ENCODE measurements at regions not wholly inside any gene's neighbourhood (a gene's known extent, or its start where the extent isn't known, plus 50 kb on each side); places are given as distances from the start of the nearest gene placed in this dataset.

DNA sequence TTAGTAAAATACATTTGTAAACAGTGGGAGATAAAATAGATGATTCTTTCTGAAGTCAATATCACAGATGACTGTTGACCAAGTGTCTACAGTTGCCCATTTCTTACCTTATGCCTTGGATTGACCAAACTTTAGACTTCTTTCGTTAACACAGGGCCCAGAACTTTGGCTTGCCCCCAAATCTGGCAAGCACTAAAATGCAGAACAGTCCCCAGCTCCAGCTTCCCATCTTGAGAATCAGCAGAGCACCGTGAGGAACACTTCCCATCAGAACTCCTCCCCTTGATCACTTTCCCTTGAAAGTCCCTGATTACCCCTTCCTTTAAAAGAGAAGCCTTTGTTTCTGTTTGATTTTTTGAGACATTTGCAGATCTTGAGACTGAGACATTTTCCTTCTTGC, 1039.9 kb downstream of the TLE1 start:
- DNase-seq (ENCODE audit: low read depth in 2 of 2): no peak

GRCh38 chr9:80649001-80649420, 1040.3 kb downstream of the TLE1 start:
- no peak for DNase-seq (ENCODE audit: low read depth in 2 of 2)

DNA sequence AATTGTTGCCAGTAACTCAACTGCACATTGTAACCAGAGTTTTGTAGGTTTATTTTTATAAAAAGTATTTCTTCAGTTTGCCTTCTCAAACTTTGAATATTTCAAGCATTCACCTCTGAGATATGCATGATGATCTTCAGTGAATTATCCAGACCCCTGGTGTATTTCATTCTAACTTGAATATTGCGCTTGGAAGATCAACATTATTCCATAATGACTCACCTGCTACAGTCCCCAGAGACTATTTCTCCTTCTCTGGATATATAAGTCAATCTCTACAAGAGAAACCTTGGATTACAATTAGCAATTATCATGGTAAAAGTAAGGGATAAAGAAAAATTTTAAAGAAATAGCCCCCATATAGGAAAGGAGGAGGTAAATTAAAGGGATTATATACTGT, 1041.0 kb downstream of the TLE1 start:
- DNase-seq (ENCODE audit: low read depth in 2 of 2): no peak

GRCh38 chr9:80646211-80646610, 1043.1 kb downstream of the TLE1 start:
- DNase-seq (ENCODE audit: low read depth in 2 of 2): no peak

GRCh38 chr9:80644044-80644443, 1045.3 kb downstream of the TLE1 start:
- DNase-seq (ENCODE audit: low read depth in 2 of 2): no peak

DNA sequence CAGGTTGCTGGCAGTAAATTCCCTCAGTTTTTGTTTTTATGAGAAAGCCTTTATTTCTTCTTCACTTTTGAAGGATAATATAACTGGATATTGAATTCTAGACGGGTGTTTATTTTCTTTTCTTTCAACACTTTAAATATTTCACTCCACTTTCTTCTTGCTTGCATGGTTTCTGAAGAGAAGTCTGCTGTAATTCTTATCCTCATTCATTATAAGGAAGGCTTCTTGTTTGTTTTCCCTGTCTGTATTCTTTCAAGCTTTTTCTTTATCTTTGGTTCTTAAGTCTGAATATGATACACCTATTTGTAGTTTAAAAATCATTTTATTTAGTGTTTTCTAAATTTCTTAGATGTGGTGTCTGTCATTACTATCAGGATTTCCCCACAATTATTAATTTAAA, 1054.3 kb downstream of the TLE1 start:
- no peak for DNase-seq (ENCODE audit: low read depth in 2 of 2)

- no peak for DNase-seq (ENCODE audit: low read depth in 2 of 2)
These were observed 1057.3 kb downstream of the TLE1 start for GRCh38 chr9:80632041-80632440.

- no peak for DNase-seq (ENCODE audit: low read depth in 2 of 2)
These were observed 1050.7 kb downstream of the TLE4 start for GRCh38 chr9:80622508-80622907.

GRCh38 chr9:80619356-80619755, 1047.6 kb downstream of the TLE4 start:
- no peak for DNase-seq (ENCODE audit: low read depth in 2 of 2)

DNA sequence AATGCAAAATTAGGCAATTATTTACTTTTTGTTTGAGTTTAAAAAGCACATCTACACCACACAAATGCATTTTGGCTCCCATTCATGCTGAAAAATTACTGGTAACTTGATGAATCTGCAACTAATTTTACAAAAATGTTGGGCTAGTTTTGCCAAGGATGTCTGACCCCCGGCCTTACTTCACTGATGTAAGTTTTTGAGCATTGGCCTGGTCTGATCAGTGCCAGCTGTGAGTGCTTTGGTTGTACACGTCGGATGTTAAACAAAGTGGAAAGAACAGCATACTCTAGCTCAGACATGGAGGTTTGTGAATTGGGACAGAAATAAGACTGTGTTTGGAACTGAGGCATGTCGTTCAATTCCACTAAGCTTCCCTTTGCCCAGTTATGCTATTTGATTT, 1044.2 kb downstream of the TLE4 start:
- no peak for DNase-seq (ENCODE audit: low read depth in 2 of 2)

- no peak for DNase-seq (ENCODE audit: low read depth in 2 of 2)
These were observed 1034.0 kb downstream of the TLE4 start for GRCh38 chr9:80605793-80606192.

- no peak for DNase-seq (ENCODE audit: low read depth in 2 of 2)
These were observed 1033.4 kb downstream of the TLE4 start for GRCh38 chr9:80605129-80605528.

- no peak for DNase-seq (ENCODE audit: low read depth in 2 of 2)
These were observed 1030.5 kb downstream of the TLE4 start for GRCh38 chr9:80602291-80602690.

- no peak for DNase-seq (ENCODE audit: low read depth in 2 of 2)
These were observed 1024.8 kb downstream of the TLE4 start for GRCh38 chr9:80596579-80596978.

DNA sequence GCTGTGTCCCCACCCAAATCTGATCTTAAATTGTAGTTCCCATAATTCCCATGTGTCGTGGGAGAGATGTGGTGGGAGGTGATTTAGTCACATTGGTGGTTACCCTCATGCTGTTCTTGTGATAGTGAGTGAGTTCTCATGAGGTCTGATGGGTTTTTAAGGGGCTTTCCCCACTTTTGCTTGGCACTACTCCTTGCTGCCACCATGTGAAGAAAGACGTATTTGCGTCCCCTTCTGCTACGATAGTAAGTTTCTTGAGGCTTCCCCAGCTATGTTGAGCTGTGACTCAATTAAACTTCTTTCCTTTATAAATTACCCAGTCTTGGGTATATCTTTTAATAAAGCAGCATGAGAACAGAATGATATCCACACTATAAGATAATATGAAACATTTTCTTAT, 1023.4 kb downstream of the TLE4 start:
- DNase-seq (ENCODE audit: low read depth in 2 of 2): no peak

GRCh38 chr9:80592413-80592812, 1020.6 kb downstream of the TLE4 start:
- DNase-seq (ENCODE audit: low read depth in 2 of 2): no peak

GRCh38 chr9:80586786-80587330, 1015.1 kb downstream of the TLE4 start:
- no peak for DNase-seq (ENCODE audit: low read depth in 2 of 2)

DNA sequence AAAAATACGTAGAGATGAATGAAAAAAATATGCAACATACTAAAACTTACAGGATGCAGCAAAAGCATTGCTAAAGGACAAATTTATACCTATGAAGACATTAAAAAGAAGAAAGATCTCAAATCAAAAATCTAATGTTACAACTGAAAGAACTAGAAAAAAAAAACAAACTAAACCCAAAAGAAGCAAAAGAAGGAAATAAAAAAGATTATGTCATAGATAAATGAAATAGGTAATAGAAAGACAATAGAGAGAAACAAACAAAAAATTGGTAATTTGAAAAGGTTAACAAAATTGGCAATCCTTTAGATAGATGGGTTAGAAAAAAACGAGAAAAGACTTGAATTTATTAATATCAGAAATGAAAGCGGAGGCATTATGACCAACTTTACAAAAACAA, 1000.2 kb downstream of the TLE4 start:
- DNase-seq (ENCODE audit: low read depth in 2 of 2): no peak

- no peak for DNase-seq (ENCODE audit: low read depth in 2 of 2)
These were observed 997.5 kb downstream of the TLE4 start for GRCh38 chr9:80569236-80569635.

GRCh38 chr9:80561526-80561925, 989.8 kb downstream of the TLE4 start:
- no peak for DNase-seq (ENCODE audit: low read depth in 2 of 2)

GRCh38 chr9:80560976-80561375, 989.2 kb downstream of the TLE4 start:
- no peak for DNase-seq (ENCODE audit: low read depth in 2 of 2)

GRCh38 chr9:80557256-80557655, 985.5 kb downstream of the TLE4 start:
- DNase-seq (ENCODE audit: low read depth in 2 of 2): no peak

GRCh38 chr9:80556631-80557030, 984.9 kb downstream of the TLE4 start:
- DNase-seq (ENCODE audit: low read depth in 2 of 2): no peak

GRCh38 chr9:80555782-80556325, 984.1 kb downstream of the TLE4 start:
- DNase-seq (ENCODE audit: low read depth in 2 of 2): no peak

All from stimulated activated CD8-positive, alpha-beta memory T cell treated with anti-CD3 and anti-CD28 coated beads, Interleukin-7, amount 100 ng/mL, for 4 hours (primary cell).